ENCODE measurements at regions not wholly inside any gene's neighbourhood (a gene's known extent, or its start where the extent isn't known, plus 50 kb on each side); places are given as distances from the start of the nearest gene placed in this dataset.
A peak's percentile ranks its signal among the peaks of the same experiment; 100 is the strongest.

- Histone ChIP-seq H3K4me1 (ENCODE audit: low read length) (no peaks in the 10 kb centered on the region), H2AFZ (ENCODE audit: low read length) (no peak overlapping the region), H4K20me1 (ENCODE audit: insufficient read depth, low read depth, low read length) (no peaks in the 10 kb centered on the region), H3K79me2 (ENCODE audit: low read length) (no peaks in the 10 kb centered on the region), H3K27ac (ENCODE audit: low read length) (no peak overlapping the region), H3K9me2 (replicated peaks; ENCODE audit: insufficient read depth, low read length) (no peaks in the 10 kb centered on the region), H3K9me3 (ENCODE audit: low read length) (no peaks in the 10 kb centered on the region), H3K27me3 (ENCODE audit: low read length) (no peaks in the 10 kb centered on the region), H3K4me3 (ENCODE audit: low read length) (no peak overlapping the region), H3K36me3 (ENCODE audit: insufficient read depth, low read length) (no peaks in the 10 kb centered on the region), H3K9ac (ENCODE audit: low read length) (no peak overlapping the region), H3K4me2 (ENCODE audit: low read depth, low read length, poor library complexity, severe bottlenecking) (no peak overlapping the region)
- DNase-seq, result peak; percentile 44
These were observed 1151.9 kb downstream of the BRD1 start for GRCh38 chr22:48675830-48676145.

- no peaks in the 10 kb centered on the region for H4K20me1 ChIP-seq (ENCODE audit: insufficient read depth, low read depth, low read length)
- no peak overlapping the region for H3K9ac ChIP-seq (ENCODE audit: low read length)
- no peaks in the 10 kb centered on the region for H3K36me3 ChIP-seq (ENCODE audit: insufficient read depth, low read length)
These were observed 1152.4 kb downstream of the BRD1 start for GRCh38 chr22:48675141-48675829.

GRCh38 chr22:48673806-48674500, 1153.7 kb downstream of the BRD1 start:
- H2AFZ ChIP-seq (ENCODE audit: low read length), result no peak overlapping the region
- no peaks in the 10 kb centered on the region; the same call in 1 of the 2 replicates for H4K20me1 ChIP-seq (ENCODE audit: insufficient read depth, low read depth, low read length)
- no peaks in the 10 kb centered on the region for H3K9me3 ChIP-seq (ENCODE audit: low read length)
- no peak overlapping the region for H3K27ac ChIP-seq (ENCODE audit: low read length)
- no peaks in the 10 kb centered on the region for H3K79me2 ChIP-seq (ENCODE audit: low read length)
- no peaks in the 10 kb centered on the region for H3K4me1 ChIP-seq (ENCODE audit: low read length)
- H3K4me3 ChIP-seq (ENCODE audit: low read length), result no peak overlapping the region
- no peaks in the 10 kb centered on the region for H3K9me2 ChIP-seq (replicated peaks; ENCODE audit: insufficient read depth, low read length)
- no peak overlapping the region for H3K4me2 ChIP-seq (ENCODE audit: low read depth, low read length, poor library complexity, severe bottlenecking)
- H3K27me3 ChIP-seq (ENCODE audit: low read length), result no peaks in the 10 kb centered on the region
- H3K36me3 ChIP-seq (ENCODE audit: insufficient read depth, low read length), result no peaks in the 10 kb centered on the region
- H3K9ac ChIP-seq (ENCODE audit: low read length), result no peak overlapping the region
- no peak for DNase-seq

More at GRCh38 chr22:48675141-48675829, 1152.4 kb downstream of the BRD1 start:
- DNase-seq, result no peak
- Histone ChIP-seq H3K9me2 (replicated peaks; ENCODE audit: insufficient read depth, low read length) (no peaks in the 10 kb centered on the region), H3K27me3 (ENCODE audit: low read length) (no peaks in the 10 kb centered on the region), H3K4me2 (ENCODE audit: low read depth, low read length, poor library complexity, severe bottlenecking) (no peak overlapping the region), H3K79me2 (ENCODE audit: low read length) (no peaks in the 10 kb centered on the region), H3K9me3 (ENCODE audit: low read length) (no peaks in the 10 kb centered on the region), H3K4me3 (ENCODE audit: low read length) (no peak overlapping the region), H3K4me1 (ENCODE audit: low read length) (no peaks in the 10 kb centered on the region), H2AFZ (ENCODE audit: low read length) (no peak overlapping the region), H3K27ac (ENCODE audit: low read length) (no peak overlapping the region)

- no peaks in the 10 kb centered on the region for H3K36me3 ChIP-seq (ENCODE audit: insufficient read depth, low read length)
- H3K79me2 ChIP-seq (ENCODE audit: low read length), result no peaks in the 10 kb centered on the region
- DNase-seq, result no peak
- H3K4me1 ChIP-seq (ENCODE audit: low read length), result no peaks in the 10 kb centered on the region
- no peak overlapping the region for H2AFZ ChIP-seq (ENCODE audit: low read length)
- no peak overlapping the region for H3K4me2 ChIP-seq (ENCODE audit: low read depth, low read length, poor library complexity, severe bottlenecking)
- no peaks in the 10 kb centered on the region for H3K9me3 ChIP-seq (ENCODE audit: low read length)
- no peaks in the 10 kb centered on the region for H3K9me2 ChIP-seq (replicated peaks; ENCODE audit: insufficient read depth, low read length)
- no peaks in the 10 kb centered on the region; the same call in 1 of the 2 replicates for H4K20me1 ChIP-seq (ENCODE audit: insufficient read depth, low read depth, low read length)
- H3K9ac ChIP-seq (ENCODE audit: low read length), result no peak overlapping the region
- H3K27ac ChIP-seq (ENCODE audit: low read length), result no peak overlapping the region
- H3K4me3 ChIP-seq (ENCODE audit: low read length), result no peak overlapping the region
- no peaks in the 10 kb centered on the region for H3K27me3 ChIP-seq (ENCODE audit: low read length)
These were observed 1155.3 kb downstream of the BRD1 start for GRCh38 chr22:48672387-48672786.

- Histone ChIP-seq H3K4me3 (ENCODE audit: low read length) (no peak overlapping the region), H3K27me3 (ENCODE audit: low read length) (no peaks in the 10 kb centered on the region), H4K20me1 (ENCODE audit: insufficient read depth, low read depth, low read length) (no peaks in the 10 kb centered on the region; the same call in 1 of the 2 replicates), H3K36me3 (ENCODE audit: insufficient read depth, low read length) (no peaks in the 10 kb centered on the region), H3K27ac (ENCODE audit: low read length) (no peak overlapping the region), H3K9me2 (replicated peaks; ENCODE audit: insufficient read depth, low read length) (no peaks in the 10 kb centered on the region), H3K4me2 (ENCODE audit: low read depth, low read length, poor library complexity, severe bottlenecking) (no peak overlapping the region), H3K79me2 (ENCODE audit: low read length) (no peaks in the 10 kb centered on the region), H3K9me3 (ENCODE audit: low read length) (no peaks in the 10 kb centered on the region), H3K9ac (ENCODE audit: low read length) (no peak overlapping the region), H2AFZ (ENCODE audit: low read length) (no peak overlapping the region), H3K4me1 (ENCODE audit: low read length) (no peaks in the 10 kb centered on the region)
- DNase-seq, result no peak
These were observed 1156.9 kb downstream of the BRD1 start for GRCh38 chr22:48670731-48671130.

GRCh38 chr22:48669986-48670716, 1157.5 kb downstream of the BRD1 start:
- no peak overlapping the region for H3K4me3 ChIP-seq (ENCODE audit: low read length)
- H3K9me3 ChIP-seq (ENCODE audit: low read length), result no peaks in the 10 kb centered on the region
- no peaks in the 10 kb centered on the region for H3K79me2 ChIP-seq (ENCODE audit: low read length)
- H2AFZ ChIP-seq (ENCODE audit: low read length), result no peak overlapping the region
- H4K20me1 ChIP-seq (ENCODE audit: insufficient read depth, low read depth, low read length), result no peaks in the 10 kb centered on the region; the same call in 1 of the 2 replicates
- no peaks in the 10 kb centered on the region for H3K9me2 ChIP-seq (replicated peaks; ENCODE audit: insufficient read depth, low read length)
- no peaks in the 10 kb centered on the region for H3K27me3 ChIP-seq (ENCODE audit: low read length)
- no peak overlapping the region for H3K4me2 ChIP-seq (ENCODE audit: low read depth, low read length, poor library complexity, severe bottlenecking)
- no peaks in the 10 kb centered on the region for H3K4me1 ChIP-seq (ENCODE audit: low read length)
- no peak overlapping the region for H3K9ac ChIP-seq (ENCODE audit: low read length)
- H3K36me3 ChIP-seq (ENCODE audit: insufficient read depth, low read length), result no peaks in the 10 kb centered on the region
- no peak for DNase-seq
- no peak overlapping the region for H3K27ac ChIP-seq (ENCODE audit: low read length)

GRCh38 chr22:48669226-48669625, 1158.4 kb downstream of the BRD1 start:
- no peaks in the 10 kb centered on the region for H3K9me3 ChIP-seq (ENCODE audit: low read length)
- no peaks in the 10 kb centered on the region; the same call in 1 of the 2 replicates for H4K20me1 ChIP-seq (ENCODE audit: insufficient read depth, low read depth, low read length)
- H3K9me2 ChIP-seq (replicated peaks; ENCODE audit: insufficient read depth, low read length), result no peaks in the 10 kb centered on the region
- no peak for DNase-seq
- no peak overlapping the region for H3K4me2 ChIP-seq (ENCODE audit: low read depth, low read length, poor library complexity, severe bottlenecking)
- H3K4me1 ChIP-seq (ENCODE audit: low read length), result no peaks in the 10 kb centered on the region
- H3K79me2 ChIP-seq (ENCODE audit: low read length), result no peaks in the 10 kb centered on the region
- H3K27me3 ChIP-seq (ENCODE audit: low read length), result no peaks in the 10 kb centered on the region
- no peak overlapping the region for H3K9ac ChIP-seq (ENCODE audit: low read length)
- H2AFZ ChIP-seq (ENCODE audit: low read length), result no peak overlapping the region
- H3K4me3 ChIP-seq (ENCODE audit: low read length), result no peak overlapping the region
- no peaks in the 10 kb centered on the region for H3K36me3 ChIP-seq (ENCODE audit: insufficient read depth, low read length)
- no peak overlapping the region for H3K27ac ChIP-seq (ENCODE audit: low read length)

GRCh38 chr22:48667289-48667688, 1160.4 kb downstream of the BRD1 start:
- Histone ChIP-seq H3K9ac (ENCODE audit: low read length) (no peak overlapping the region), H4K20me1 (ENCODE audit: insufficient read depth, low read depth, low read length) (no peaks in the 10 kb centered on the region; the same call in 1 of the 2 replicates), H3K4me3 (ENCODE audit: low read length) (no peak overlapping the region), H3K9me3 (ENCODE audit: low read length) (peaks cover 7% of the 10 kb centered on the region), H3K4me1 (ENCODE audit: low read length) (no peaks in the 10 kb centered on the region), H3K27ac (ENCODE audit: low read length) (no peak overlapping the region), H3K4me2 (ENCODE audit: low read depth, low read length, poor library complexity, severe bottlenecking) (no peak overlapping the region), H2AFZ (ENCODE audit: low read length) (no peak overlapping the region), H3K27me3 (ENCODE audit: low read length) (no peaks in the 10 kb centered on the region), H3K79me2 (ENCODE audit: low read length) (no peaks in the 10 kb centered on the region), H3K9me2 (replicated peaks; ENCODE audit: insufficient read depth, low read length) (no peaks in the 10 kb centered on the region), H3K36me3 (ENCODE audit: insufficient read depth, low read length) (no peaks in the 10 kb centered on the region)
- DNase-seq, result no peak

Measured in Karpas-422 (cell line).